Panc1 (cell line): ENCODE measurements at regions not wholly inside any gene's neighbourhood (a gene's known extent, or its start where the extent isn't known, plus 50 kb on each side); places are given as distances from the start of the nearest gene placed in this dataset.

Experiments
- ATAC-seq: fragments of 200-7000 bp; cut with Tn5 transposase; 2 replicates; pipeline ENCODE4 v1.9.1; 2020; ENCODE audit warnings: mild to moderate bottlenecking, moderate library complexity
- BruUV-seq: library from RNA; stranded (reverse); fragments of 400-500 nt; replicated peaks from 2 replicates; lab custom pipeline; 2021; lab: Mats Ljungman, UMichigan
- CTCF ChIA-PET: fragments of 300-600 bp; sonication (Branson Sonifier 250); formaldehyde crosslinking; loops from one replicate; lab custom pipeline; 2022; ENCODE audit warnings: antibody characterized with exemption; lab: Charles Lee
- POLR2A ChIA-PET: fragments of 300-600 bp; sonication (Branson Sonifier 250); formaldehyde crosslinking; loops from one replicate; lab custom pipeline; 2022; ENCODE audit warnings: antibody characterized with exemption; lab: Charles Lee
- DNase-seq: peaks from one replicate; pipeline ENCODE4 v3.0.0-alpha.2; 2010; ENCODE audit warnings: low read depth, low spot score
- H3K27ac ChIP-seq: 2 replicates; pipeline ENCODE4 v1.5.1; 2011; ENCODE audit warnings: mild to moderate bottlenecking, low read length, inconsistent platforms
- H3K27me3 ChIP-seq: fragments of 200-500 bp; sonication (Bioruptor generic); 2 replicates; pipeline ENCODE4 v1.6.0; 2014; ENCODE audit warnings: low read length, inconsistent platforms; ENCODE audit not compliant: control insufficient read depth, insufficient read depth
- H3K36me3 ChIP-seq: fragments of 200-500 bp; sonication (Bioruptor generic); 2 replicates; pipeline ENCODE4 v1.5.1; 2014; ENCODE audit warnings: inconsistent platforms, mild to moderate bottlenecking, low read length, moderate library complexity; ENCODE audit not compliant: control insufficient read depth, insufficient read depth
- H3K4me1 ChIP-seq: 2 replicates; pipeline ENCODE4 v1.5.1; 2011; ENCODE audit warnings: inconsistent platforms, mild to moderate bottlenecking, low read length, moderate library complexity; ENCODE audit not compliant: control insufficient read depth, insufficient read depth
- H3K4me3 ChIP-seq, 2 experiments: 2 replicates each; pipeline ENCODE4 v1.5.1; 2011 to 2012; ENCODE audit warnings: low read depth in 2 of 2, low read length in 2 of 2, mild to moderate bottlenecking in 2 of 2, inconsistent platforms in 1 of 2, moderate library complexity in 1 of 2
- H3K9me3 ChIP-seq: fragments of 200-500 bp; sonication (Bioruptor generic); 2 replicates; pipeline ENCODE4 v1.5.1; 2014; ENCODE audit warnings: low read depth, mild to moderate bottlenecking, inconsistent platforms, low read length, moderate library complexity; ENCODE audit not compliant: control insufficient read depth, insufficient read depth
- CTCF ChIP-seq: fragments of 450-650 bp; IDR thresholded peaks from 2 replicates; pipeline ENCODE4 v1.5.1; 2017; ENCODE audit warnings: mild to moderate bottlenecking
- POLR2AphosphoS5 ChIP-seq: IDR thresholded peaks from 2 replicates; pipeline ENCODE4 v1.6.1; 2012; ENCODE audit warnings: mild to moderate bottlenecking, low read depth, low read length, moderate library complexity
- REST ChIP-seq, 2 experiments: IDR thresholded peaks; 2 replicates each; pipeline ENCODE4 v1.6.1; 2011 to 2012; ENCODE audit warnings: low read depth in 2 of 2, control low read depth in 1 of 2, low read length in 1 of 2, mild to moderate bottlenecking in 1 of 2, moderate library complexity in 1 of 2; ENCODE audit not compliant: insufficient read depth in 1 of 2
- SIN3A ChIP-seq: IDR thresholded peaks from 2 replicates; pipeline ENCODE4 v1.6.1; 2012; ENCODE audit warnings: low read depth, mild to moderate bottlenecking, low read length, moderate library complexity, borderline replicate concordance; ENCODE audit not compliant: insufficient read depth
- TCF7L2 ChIP-seq: IDR thresholded peaks from 2 replicates; pipeline ENCODE4 v1.6.1; 2011; ENCODE audit warnings: mild to moderate bottlenecking, low read depth, low read length, inconsistent platforms
- in situ Hi-C: cut with HindIII; loops from 2 replicates; pipeline ENCODE4 v1.10.0; 2016; ENCODE audit warnings: low sequenced_read_pairs, low pct_unique_long_range_greater_than_20kb
- intact Hi-C: fragments of 100-400 bp; cut with micrococcal nuclease; formaldehyde crosslinking; loops from one replicate; pipeline ENCODE4 v1.10.0; 2022; ENCODE audit not compliant: unreplicated experiment

- ATAC-seq, result no peak
- no peaks in the 10 kb centered on the region for H3K9me3 ChIP-seq
- in situ Hi-C loops (no loop called here), intact Hi-C loops (no loop called here)
- CTCF ChIA-PET, result interaction anchor here (0.6 to 1.3 kb wide), 3 partner anchors 159 to 1158 kb away, joined by 3 to 4 read pairs (median 3); no protein-coding TSS in a partner anchor
- no TSS peak for BruUV-seq
- H3K36me3 ChIP-seq, result no peaks in the 10 kb centered on the region
- POLR2A ChIA-PET, result interaction anchor here (0.6 kb wide), 1 partner anchor 123 kb away, joined by 6 read pairs; no protein-coding TSS in a partner anchor
- no peak overlapping the region for H3K4me3 ChIP-seq
- peak overlapping the region; percentile 37; the same call in 1 of the 2 replicates for H3K27ac ChIP-seq
- no peak for DNase-seq
- no peaks in the 10 kb centered on the region for H3K27me3 ChIP-seq
- TF ChIP-seq POLR2AphosphoS5 (no peak), CTCF (no peak), TCF7L2 (no peak), SIN3A (no peak), REST (IDR thresholded peaks at IDR 0.05; ENCODE audit: insufficient read depth in 1 of 2, low read depth in 2 of 2, low read length in 1 of 2) (no peak)
- peaks cover 28% of the 10 kb centered on the region for H3K4me1 ChIP-seq
Observed at GRCh38 chr5:57339521-57339920, 143.1 kb downstream of the ACTBL2 start.

- no TSS peak for BruUV-seq
- CTCF ChIA-PET, result interaction anchor here (0.6 to 1.3 kb wide), 3 partner anchors 15 to 615 kb away, joined by 3 to 4 read pairs (median 4); no protein-coding TSS in a partner anchor
- intact Hi-C loops, result no loop called here
Observed at GRCh38 chr5:57338868-57339340, 143.7 kb downstream of the ACTBL2 start.

More at GRCh38 chr5:57338868-57339340, 143.7 kb downstream of the ACTBL2 start:
- POLR2A ChIA-PET, result interaction anchor here (0.6 kb wide), 1 partner anchor 124 kb away, joined by 6 read pairs; no protein-coding TSS in a partner anchor
- TF ChIP-seq TCF7L2 (peak; percentile 83), POLR2AphosphoS5 (0 out of 2 replicates have a peak, but pooled peaks have one; percentile 25), SIN3A (no peak), CTCF (no peak), REST (IDR thresholded peaks at IDR 0.05; ENCODE audit: insufficient read depth in 1 of 2, low read depth in 2 of 2, low read length in 1 of 2) (no peak)
- H3K27me3 ChIP-seq, result no peaks in the 10 kb centered on the region
- H3K4me1 ChIP-seq, result peaks cover 30% of the 10 kb centered on the region
- no peak overlapping the region for H3K4me3 ChIP-seq
- in situ Hi-C loops, result no loop called here
- H3K36me3 ChIP-seq, result no peaks in the 10 kb centered on the region
- ATAC-seq (peak; percentile 66), DNase-seq (no peak)
- no peaks in the 10 kb centered on the region for H3K9me3 ChIP-seq
- peak overlapping the region; percentile 37; the same call in 1 of the 2 replicates for H3K27ac ChIP-seq
